Pancreas (tissue), 10 donors: ENCODE measurements at regions not wholly inside any gene's neighbourhood (a gene's known extent, or its start where the extent isn't known, plus 50 kb on each side); places are given as distances from the start of the nearest gene placed in this dataset.
A peak's percentile ranks its signal among the peaks of the same experiment; 100 is the strongest.

ENCODE experiments used
- ATAC-seq, 4 donors: fragments of 200-7000 bp; cut with Tn5 transposase; one replicate each; pipeline versions ENCODE4 v1.8.0 to v1.9.1; 2020; ENCODE audit warnings: mild to moderate bottlenecking in 4 of 4, moderate library complexity in 4 of 4
- DNase-seq, 6 donors: peaks; one replicate each; pipeline ENCODE4 v3.0.0-alpha.2; 2020
- FAIRE-seq: peaks from 2 replicates; lab custom pipeline; 2012; peaks lifted over from hg19 to GRCh38; lab: Jason Lieb, UNC
- H3K27ac ChIP-seq, 4 donors: fragments of 200-600 bp; sonication (generic); 1 replicate in 3 of 4; 2 replicates in 1 of 4; pipeline versions ENCODE4 v1.5.0 to v1.8.0; 2020
- H3K27me3 ChIP-seq, 4 donors: fragments of 200-600 bp; one replicate each; pipeline ENCODE4 v1.8.0; 2021
- H3K36me3 ChIP-seq, 3 donors: fragments of 200-600 bp; sonication (generic) in 1 of 3; one replicate each; pipeline versions ENCODE4 v1.5.0 to v1.8.0; 2020 to 2021
- H3K4me1 ChIP-seq, 3 donors: fragments of 200-600 bp; one replicate each; pipeline ENCODE4 v1.8.0; 2021
- H3K4me3 ChIP-seq, 4 donors: fragments of 200-600 bp; sonication (generic) in 2 of 4; one replicate each; pipeline versions ENCODE4 v1.5.0 to v1.8.0; 2020 to 2021
- H3K9me3 ChIP-seq, 4 donors: fragments of 200-600 bp; one replicate each; pipeline ENCODE4 v1.8.0; 2021
- CTCF ChIP-seq, 4 donors: fragments of 200-600 bp; sonication (generic) in 3 of 4; IDR thresholded peaks; one replicate each; pipeline versions ENCODE4 v1.5.0 to v1.8.0; 2021; ENCODE audit warnings: antibody characterized with exemption in 4 of 4
- WGBS, 2 donors: extraction: QIAGEN DNeasy Blood & Tissue Kit; methylation state at CpG; one replicate each; pipeline ENCODE4 v1.1.7; 2013; 5-methylcytosine and 5-hydroxymethylcytosine counted together
- intact Hi-C, 3 donors: fragments of 100-400 bp; cut with DNase I; formaldehyde crosslinking; loops; one replicate each; pipeline versions ENCODE4 v1.11.1 to v1.14.2; 2022
- donor health status: healthy with polysubstance abuse.
- donor health status: DM: no; HTN: no; CAD: no; lungs with moderate emphysema.
- donor health status: DM: no; HTN: no; CAD: no.
- donor health status: control.
- donor health status: control.
- donor health status: Bipolar disorder and iron deficiency.
- donor health status: DM: yes; HTN: yes; CAD: no.
- donor health status: DM: no; HTN: no; CAD: no.
- donor health status: DM: no; HTN: no; CAD: no.
- donor health status: DM: yes; HTN: yes; CAD: no.

GRCh38 chr6:8642131-8642530 is 206.8 kb upstream of the SLC35B3 start:
- no peak overlapping the region for H3K27ac ChIP-seq
- FAIRE-seq (no peak), DNase-seq (no peak)

GRCh38 chr6:8639928-8640649 is 204.7 kb upstream of the SLC35B3 start:
- intact Hi-C loops, result no loop called here

More at GRCh38 chr6:8642131-8642530, 206.8 kb upstream of the SLC35B3 start:
- intact Hi-C loops, result no loop called here
- no peak for TF ChIP-seq CTCF (IDR thresholded peaks at IDR 0.05)
- 62 to 75% methylated on average over 3 of the region's 3 CpGs for WGBS, 2 donors
- H3K27me3 ChIP-seq, result no peaks in the 10 kb centered on the region
- H3K4me3 ChIP-seq, result no peak overlapping the region
- no peak for ATAC-seq
- H3K9me3 ChIP-seq, result peaks cover 0 to 4% (median 0%) of the 10 kb centered on the region in 4 donors
- no peaks in the 10 kb centered on the region for H3K4me1 ChIP-seq
- H3K36me3 ChIP-seq, result no peaks in the 10 kb centered on the region

GRCh38 chr6:8637896-8638597 is 202.7 kb upstream of the SLC35B3 start:
- ATAC-seq (no peak), FAIRE-seq (no peak), DNase-seq (no peak)
- intact Hi-C loops, result no loop called here
- Histone ChIP-seq H3K4me1 (peaks cover 0 to 8% (median 0%) of the 10 kb centered on the region in 3 donors), H3K4me3 (no peak overlapping the region), H3K27me3 (no peaks in the 10 kb centered on the region), H3K9me3 (peaks cover 0 to 4% (median 0%) of the 10 kb centered on the region in 4 donors), H3K27ac (no peak overlapping the region), H3K36me3 (no peaks in the 10 kb centered on the region)
- 66 to 71% methylated on average over 4 of the region's 4 CpGs for WGBS, 2 donors
- no peak for TF ChIP-seq CTCF (IDR thresholded peaks at IDR 0.05)

More at GRCh38 chr6:8639928-8640649, 204.7 kb upstream of the SLC35B3 start:
- WGBS, 2 donors, result 45 to 56% methylated on average over 3 of the region's 3 CpGs
- DNase-seq (no peak), ATAC-seq (no peak), FAIRE-seq (no peak)
- TF ChIP-seq CTCF (IDR thresholded peaks at IDR 0.05), result no peak
- H3K27me3 ChIP-seq, result no peaks in the 10 kb centered on the region
- peaks cover 0 to 4% (median 0%) of the 10 kb centered on the region in 4 donors for H3K9me3 ChIP-seq
- no peaks in the 10 kb centered on the region for H3K36me3 ChIP-seq
- H3K4me3 ChIP-seq, result no peak overlapping the region
- no peaks in the 10 kb centered on the region for H3K4me1 ChIP-seq
- no peak overlapping the region for H3K27ac ChIP-seq

GRCh38 chr6:8633762-8634161 is 198.4 kb upstream of the SLC35B3 start:
- H3K9me3 ChIP-seq, result peaks cover 0 to 4% (median 0%) of the 10 kb centered on the region in 4 donors
- no peaks in the 10 kb centered on the region for H3K27me3 ChIP-seq
- WGBS, 2 donors, result 17 to 22% methylated on average over 3 of the region's 3 CpGs
- no peak overlapping the region for H3K4me3 ChIP-seq
- H3K27ac ChIP-seq, result peak overlapping the region in 1 of 4 donors; percentile 48
- FAIRE-seq (no peak), ATAC-seq (peak in 3 of 4 donors; percentile 38 to 85 (median 83)), DNase-seq (no peak)
- peaks cover 0 to 8% (median 0%) of the 10 kb centered on the region in 3 donors for H3K4me1 ChIP-seq
- no peak for TF ChIP-seq CTCF (IDR thresholded peaks at IDR 0.05)
- no peaks in the 10 kb centered on the region for H3K36me3 ChIP-seq
- intact Hi-C loops, result no loop called here
